Brain pericyte (primary cell): ENCODE measurements at regions not wholly inside any gene's neighbourhood (a gene's known extent, or its start where the extent isn't known, plus 50 kb on each side); places are given as distances from the start of the nearest gene placed in this dataset.
"Not testable (repeated sequence)": the region's sequence is repeated elsewhere in the genome, so short reads cannot be mapped to it uniquely, and the experiment has no call there.

ENCODE experiments used
- DNase-seq: peaks from one replicate; pipeline ENCODE4 v3.0.0-alpha.2; 2012; ENCODE audit warnings: low read depth, low spot score

GRCh38 chr10:63077800-63078199, 55.3 kb upstream of the NRBF2 start:
- no peak for DNase-seq

- no peak for DNase-seq
These were observed 60.2 kb upstream of the NRBF2 start for GRCh38 chr10:63072951-63073350.

GRCh38 chr10:63071145-63071544, 62.0 kb upstream of the NRBF2 start:
- no peak for DNase-seq

GRCh38 chr10:63069318-63069717, 63.8 kb upstream of the NRBF2 start:
- DNase-seq = no peak

- no peak for DNase-seq
These were observed 64.9 kb upstream of the NRBF2 start for GRCh38 chr10:63068246-63068645.

GRCh38 chr10:63066606-63067005, 66.5 kb upstream of the NRBF2 start:
- no peak for DNase-seq

- DNase-seq = no peak
These were observed 68.4 kb upstream of the NRBF2 start for GRCh38 chr10:63064706-63065105.

GRCh38 chr10:63058236-63058635, 74.9 kb upstream of the NRBF2 start:
- DNase-seq = no peak

GRCh38 chr10:63057509-63057908, 75.6 kb upstream of the NRBF2 start:
- DNase-seq = no peak

- no peak for DNase-seq
These were observed 77.4 kb upstream of the NRBF2 start for GRCh38 chr10:63055705-63056104.

GRCh38 chr10:63054889-63055611, 78.1 kb upstream of the NRBF2 start:
- no peak for DNase-seq

GRCh38 chr10:63052083-63052482, 81.0 kb upstream of the NRBF2 start:
- no peak for DNase-seq

GRCh38 chr10:63042256-63042655, 90.9 kb upstream of the NRBF2 start:
- no peak for DNase-seq

GRCh38 chr10:63033616-63034185, 99.4 kb upstream of the NRBF2 start:
- not testable (repeated sequence) for DNase-seq

- no peak for DNase-seq
These were observed 102.6 kb upstream of the NRBF2 start for GRCh38 chr10:63030536-63030935.

- DNase-seq = no peak
These were observed 105.6 kb upstream of the NRBF2 start for GRCh38 chr10:63027531-63027930.

- no peak for DNase-seq
These were observed 111.9 kb upstream of the NRBF2 start for GRCh38 chr10:63021225-63021624.

GRCh38 chr10:63013755-63014154, 119.4 kb upstream of the NRBF2 start:
- no peak for DNase-seq

- DNase-seq = no peak
These were observed 120.5 kb upstream of the NRBF2 start for GRCh38 chr10:63012623-63013022.

GRCh38 chr10:63010203-63010602, 122.9 kb upstream of the NRBF2 start:
- no peak for DNase-seq

- DNase-seq = no peak
These were observed 124.6 kb upstream of the NRBF2 start for GRCh38 chr10:63008491-63008890.

GRCh38 chr10:63007112-63007511, 126.0 kb upstream of the NRBF2 start:
- no peak for DNase-seq

- no peak for DNase-seq
These were observed 127.9 kb upstream of the NRBF2 start for GRCh38 chr10:63005246-63005645.
